GM12878 (cell line): ENCODE measurements at regions not wholly inside any gene's neighbourhood (a gene's known extent, or its start where the extent isn't known, plus 50 kb on each side); places are given as distances from the start of the nearest gene placed in this dataset.

Experiments
- ATAC-seq: fragments of 200-7000 bp; cut with Tn5 transposase; 3 replicates; pipeline ENCODE4 v1.9.1; 2020; ENCODE audit warnings: mild to moderate bottlenecking, moderate library complexity
- BruUV-seq: library from RNA; stranded (reverse); fragments of 400-500 nt; replicated peaks from 2 replicates; lab custom pipeline; 2021; lab: Mats Ljungman, UMichigan
- CTCF ChIA-PET: fragments of 300-600 bp; sonication (Branson Sonifier 250); formaldehyde crosslinking; extraction: SDS; loops from one replicate; lab custom pipeline; 2021; ENCODE audit warnings: inconsistent platforms; lab: Yijun Ruan, JAX
- POLR2A ChIA-PET: fragments of 350-600 bp; formaldehyde crosslinking; extraction: SDS; loops from one replicate; lab custom pipeline; 2021; ENCODE audit warnings: inconsistent platforms; lab: Charles Lee
- RAD21 ChIA-PET: fragments of 300-600 bp; sonication (Branson Sonifier 250); formaldehyde crosslinking; loops from one replicate; lab custom pipeline; 2023; ENCODE audit warnings: antibody characterized with exemption; ENCODE audit not compliant: unreplicated experiment; lab: Charles Lee
- SMC1A ChIA-PET: fragments of 300-600 bp; sonication (Branson Sonifier 250); formaldehyde crosslinking; loops from one replicate; lab custom pipeline; 2023; ENCODE audit not compliant: unreplicated experiment, uncharacterized antibody; lab: Charles Lee
- DNase-seq: peaks from one replicate; pipeline ENCODE4 v3.0.0-alpha.2; 2011; ENCODE audit warnings: low read depth, low spot score
- FAIRE-seq: peaks from 3 replicates; lab custom pipeline; 2011; peaks lifted over from hg19 to GRCh38; lab: Jason Lieb, UNC
- H2AFZ ChIP-seq: 2 replicates; pipeline ENCODE4 v1.6.0; 2011; ENCODE audit warnings: low read depth, low read length, control low read depth; ENCODE audit not compliant: control insufficient read depth
- H3K27ac ChIP-seq: 2 replicates; pipeline ENCODE4 v1.5.1; 2011; ENCODE audit warnings: control low read depth; ENCODE audit not compliant: control insufficient read depth, insufficient read depth
- H3K27me3 ChIP-seq, 2 experiments: replicated peaks in 1 of 2; 2 replicates each; pipeline versions ENCODE4 v1.6.0 to v1.6.1; 2011; ENCODE audit warnings: low read length in 1 of 2; ENCODE audit not compliant: control insufficient read depth in 2 of 2, insufficient read depth in 2 of 2
- H3K36me3 ChIP-seq, 2 experiments: 2 replicates each; pipeline ENCODE4 v1.5.1; 2011; ENCODE audit warnings: low read length in 1 of 2; ENCODE audit not compliant: control insufficient read depth in 2 of 2, insufficient read depth in 2 of 2
- H3K4me1 ChIP-seq: 2 replicates; pipeline ENCODE4 v1.6.1; 2011; ENCODE audit warnings: mild to moderate bottlenecking, low read length, moderate library complexity, mixed read lengths; ENCODE audit not compliant: control insufficient read depth, insufficient read depth
- H3K4me2 ChIP-seq: 2 replicates; pipeline ENCODE4 v1.6.0; 2011; ENCODE audit warnings: control low read depth; ENCODE audit not compliant: control insufficient read depth, insufficient read depth
- H3K4me3 ChIP-seq: fragments of 200-600 bp; sonication (generic); 2 replicates; pipeline ENCODE4 v1.5.1; 2016
- H3K79me2 ChIP-seq: 2 replicates; pipeline ENCODE4 v1.6.0; 2011; ENCODE audit warnings: low read length; ENCODE audit not compliant: control insufficient read depth, insufficient read depth
- H3K9ac ChIP-seq: 2 replicates; pipeline ENCODE4 v1.8.0; 2011; ENCODE audit warnings: low read length, control low read depth, mixed read lengths; ENCODE audit not compliant: control insufficient read depth, insufficient read depth
- H3K9me3 ChIP-seq: replicated peaks from 3 replicates; pipeline ENCODE4 v1.5.1; 2011; ENCODE audit warnings: mild to moderate bottlenecking, low read length; ENCODE audit not compliant: control insufficient read depth, insufficient read depth
- H4K20me1 ChIP-seq: 2 replicates; pipeline ENCODE4 v1.6.0; 2011; ENCODE audit not compliant: control insufficient read depth, insufficient read depth
- CHD4 ChIP-seq: fragments of 200-600 bp; sonication (generic); IDR thresholded peaks from 2 replicates; pipeline ENCODE4 v1.6.1; 2016; ENCODE audit warnings: mild to moderate bottlenecking
- IKZF1 ChIP-seq: fragments of 450-650 bp; conservative IDR thresholded peaks from 2 replicates; pipeline ENCODE4 v1.6.1; 2017; ENCODE audit warnings: antibody characterized with exemption, mild to moderate bottlenecking
- JUNB ChIP-seq: IDR thresholded peaks from 2 replicates; pipeline ENCODE4 v1.6.1; 2016; ENCODE audit warnings: antibody characterized with exemption, mild to moderate bottlenecking
- LARP7 ChIP-seq: fragments of 450-650 bp; IDR thresholded peaks from 2 replicates; pipeline ENCODE4 v1.6.1; 2017; ENCODE audit warnings: mild to moderate bottlenecking
- MTA2 ChIP-seq: fragments of 450-650 bp; IDR thresholded peaks from 2 replicates; pipeline ENCODE4 v1.6.1; 2016; ENCODE audit warnings: low read depth, mild to moderate bottlenecking, moderate library complexity
- NFIC ChIP-seq: IDR thresholded peaks from 2 replicates; pipeline ENCODE4 v1.6.1; 2012; ENCODE audit warnings: low read depth, mild to moderate bottlenecking, inconsistent platforms, low read length, moderate library complexity
- NFYB ChIP-seq: IDR thresholded peaks from 2 replicates; pipeline ENCODE4 v1.6.1; 2011; ENCODE audit warnings: low read depth, mild to moderate bottlenecking, low read length, improper control_type of control experiment, moderate library complexity; ENCODE audit not compliant: insufficient read depth
- NRF1 ChIP-seq: conservative IDR thresholded peaks from 2 replicates; pipeline ENCODE4 v1.6.1; 2011; ENCODE audit warnings: mild to moderate bottlenecking, low read depth, low read length, improper control_type of control experiment
- RAD21 ChIP-seq: IDR thresholded peaks from 2 replicates; pipeline ENCODE4 v1.6.1; 2011; ENCODE audit warnings: mild to moderate bottlenecking, low read depth, low read length, moderate library complexity; ENCODE audit not compliant: insufficient read depth
- SREBF2 ChIP-seq: IDR thresholded peaks from 2 replicates; pipeline ENCODE4 v1.6.1; 2012; ENCODE audit warnings: mild to moderate bottlenecking, low read length
- TBL1XR1 ChIP-seq: IDR thresholded peaks from 2 replicates; pipeline ENCODE4 v1.6.1; 2012; ENCODE audit warnings: low read depth, low read length, improper control_type of control experiment
- WGBS: methylation state at CpG from one replicate; pipeline ENCODE4 v1.1.6; 2016; ENCODE audit warnings: low lambda C conversion rate; ENCODE audit not compliant: insufficient replicate concordance, insufficient coverage; ENCODE audit errors: missing lambda C conversion rate; 5-methylcytosine and 5-hydroxymethylcytosine counted together
- in situ Hi-C: fragments of 300-500 bp; cut with MboI; formaldehyde crosslinking; loops from 9 replicates; pipeline ENCODE4 v1.14.3; 2018; ENCODE audit warnings: mixed read lengths
- intact Hi-C: fragments of 100-400 bp; cut with micrococcal nuclease; formaldehyde crosslinking; loops from one replicate; pipeline ENCODE4 v1.14.2; 2022; ENCODE audit not compliant: unreplicated experiment
- TF ChIP-seq, protein P1 (sequence below): fragments of 150-350 bp; IDR thresholded peaks from 2 replicates; pipeline ENCODE4 v1.6.1; 2016; ENCODE audit warnings: low read depth, low read length
- TF ChIP-seq, protein P2 (sequence below): IDR thresholded peaks from 2 replicates; pipeline ENCODE4 v1.6.1; 2012; ENCODE audit warnings: low read length, inconsistent platforms
- TF ChIP-seq, protein P3 (sequence below): fragments of 450-650 bp; IDR thresholded peaks from 2 replicates; pipeline ENCODE4 v1.6.1; 2016; ENCODE audit warnings: mild to moderate bottlenecking
- TF ChIP-seq, protein P4 (sequence below): IDR thresholded peaks from 2 replicates; pipeline ENCODE4 v1.6.1; 2011; ENCODE audit warnings: low read depth, mild to moderate bottlenecking, low read length, moderate library complexity, borderline replicate concordance; ENCODE audit errors: extremely low read depth
- TF ChIP-seq, protein P5 (sequence below): fragments of 450-650 bp; IDR thresholded peaks from 2 replicates; pipeline ENCODE4 v1.6.1; 2016; ENCODE audit warnings: mild to moderate bottlenecking, moderate library complexity, borderline replicate concordance

DNA sequence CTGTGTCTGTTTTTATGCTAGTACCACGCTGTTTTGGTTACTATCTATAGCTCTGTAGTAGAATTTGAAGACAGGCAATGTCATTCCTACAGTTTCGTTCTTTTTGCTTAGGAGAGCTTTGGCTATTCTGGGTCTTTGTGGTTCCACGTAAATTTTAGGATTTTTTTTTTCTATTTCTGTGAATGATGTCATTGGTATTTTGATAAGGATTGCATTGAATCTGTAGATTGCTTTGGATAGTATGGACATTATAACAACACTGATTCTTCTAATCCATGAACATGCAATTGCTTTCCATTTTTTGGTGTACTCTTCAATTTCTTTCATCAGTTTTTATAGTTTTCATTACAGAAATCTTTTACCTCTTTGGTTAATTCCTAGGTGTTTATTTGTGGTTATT, 345.2 kb downstream of the TMEM121 start:
- Histone ChIP-seq H2AFZ (no peak overlapping the region), H3K4me1 (no peaks in the 10 kb centered on the region), H3K79me2 (no peaks in the 10 kb centered on the region), H3K9me3 (no peaks in the 10 kb centered on the region), H3K27ac (no peak overlapping the region), H4K20me1 (no peaks in the 10 kb centered on the region), H3K9ac (no peak overlapping the region), H3K4me2 (no peak overlapping the region), H3K36me3 (no peaks in the 10 kb centered on the region), H3K27me3 (no peaks in the 10 kb centered on the region), H3K4me3 (no peak overlapping the region)
- BruUV-seq = no TSS peak
- RAD21 ChIA-PET = no interaction called here
- in situ Hi-C loops (loop anchor here (25.0 kb wide), 1 partner anchor 666 kb away; no protein-coding TSS in a partner anchor), intact Hi-C loops (no loop called here)
- ATAC-seq (no peak), FAIRE-seq (no peak), DNase-seq (no peak)
- SMC1A ChIA-PET = no interaction called here
- CTCF ChIA-PET = no interaction called here
- WGBS = no CpG with 5 or more reads among the region's 3 CpGs
- POLR2A ChIA-PET = no interaction called here
- no peak for TF ChIP-seq SREBF2
- TF ChIP-seq RAD21 = no peak
- TF ChIP-seq, protein P1, sequence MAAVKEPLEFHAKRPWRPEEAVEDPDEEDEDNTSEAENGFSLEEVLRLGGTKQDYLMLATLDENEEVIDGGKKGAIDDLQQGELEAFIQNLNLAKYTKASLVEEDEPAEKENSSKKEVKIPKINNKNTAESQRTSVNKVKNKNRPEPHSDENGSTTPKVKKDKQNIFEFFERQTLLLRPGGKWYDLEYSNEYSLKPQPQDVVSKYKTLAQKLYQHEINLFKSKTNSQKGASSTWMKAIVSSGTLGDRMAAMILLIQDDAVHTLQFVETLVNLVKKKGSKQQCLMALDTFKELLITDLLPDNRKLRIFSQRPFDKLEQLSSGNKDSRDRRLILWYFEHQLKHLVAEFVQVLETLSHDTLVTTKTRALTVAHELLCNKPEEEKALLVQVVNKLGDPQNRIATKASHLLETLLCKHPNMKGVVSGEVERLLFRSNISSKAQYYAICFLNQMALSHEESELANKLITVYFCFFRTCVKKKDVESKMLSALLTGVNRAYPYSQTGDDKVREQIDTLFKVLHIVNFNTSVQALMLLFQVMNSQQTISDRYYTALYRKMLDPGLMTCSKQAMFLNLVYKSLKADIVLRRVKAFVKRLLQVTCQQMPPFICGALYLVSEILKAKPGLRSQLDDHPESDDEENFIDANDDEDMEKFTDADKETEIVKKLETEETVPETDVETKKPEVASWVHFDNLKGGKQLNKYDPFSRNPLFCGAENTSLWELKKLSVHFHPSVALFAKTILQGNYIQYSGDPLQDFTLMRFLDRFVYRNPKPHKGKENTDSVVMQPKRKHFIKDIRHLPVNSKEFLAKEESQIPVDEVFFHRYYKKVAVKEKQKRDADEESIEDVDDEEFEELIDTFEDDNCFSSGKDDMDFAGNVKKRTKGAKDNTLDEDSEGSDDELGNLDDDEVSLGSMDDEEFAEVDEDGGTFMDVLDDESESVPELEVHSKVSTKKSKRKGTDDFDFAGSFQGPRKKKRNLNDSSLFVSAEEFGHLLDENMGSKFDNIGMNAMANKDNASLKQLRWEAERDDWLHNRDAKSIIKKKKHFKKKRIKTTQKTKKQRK = no peak
- TF ChIP-seq LARP7 = no peak
- no peak for TF ChIP-seq NRF1
- no peak for TF ChIP-seq IKZF1
- no peak for TF ChIP-seq NFYB
- TF ChIP-seq, protein P2, sequence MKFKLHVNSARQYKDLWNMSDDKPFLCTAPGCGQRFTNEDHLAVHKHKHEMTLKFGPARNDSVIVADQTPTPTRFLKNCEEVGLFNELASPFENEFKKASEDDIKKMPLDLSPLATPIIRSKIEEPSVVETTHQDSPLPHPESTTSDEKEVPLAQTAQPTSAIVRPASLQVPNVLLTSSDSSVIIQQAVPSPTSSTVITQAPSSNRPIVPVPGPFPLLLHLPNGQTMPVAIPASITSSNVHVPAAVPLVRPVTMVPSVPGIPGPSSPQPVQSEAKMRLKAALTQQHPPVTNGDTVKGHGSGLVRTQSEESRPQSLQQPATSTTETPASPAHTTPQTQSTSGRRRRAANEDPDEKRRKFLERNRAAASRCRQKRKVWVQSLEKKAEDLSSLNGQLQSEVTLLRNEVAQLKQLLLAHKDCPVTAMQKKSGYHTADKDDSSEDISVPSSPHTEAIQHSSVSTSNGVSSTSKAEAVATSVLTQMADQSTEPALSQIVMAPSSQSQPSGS = no peak
- TF ChIP-seq NFIC = no peak
- TF ChIP-seq JUNB = no peak
- TF ChIP-seq MTA2 = no peak
- TF ChIP-seq CHD4 = no peak
- TF ChIP-seq, protein P3, sequence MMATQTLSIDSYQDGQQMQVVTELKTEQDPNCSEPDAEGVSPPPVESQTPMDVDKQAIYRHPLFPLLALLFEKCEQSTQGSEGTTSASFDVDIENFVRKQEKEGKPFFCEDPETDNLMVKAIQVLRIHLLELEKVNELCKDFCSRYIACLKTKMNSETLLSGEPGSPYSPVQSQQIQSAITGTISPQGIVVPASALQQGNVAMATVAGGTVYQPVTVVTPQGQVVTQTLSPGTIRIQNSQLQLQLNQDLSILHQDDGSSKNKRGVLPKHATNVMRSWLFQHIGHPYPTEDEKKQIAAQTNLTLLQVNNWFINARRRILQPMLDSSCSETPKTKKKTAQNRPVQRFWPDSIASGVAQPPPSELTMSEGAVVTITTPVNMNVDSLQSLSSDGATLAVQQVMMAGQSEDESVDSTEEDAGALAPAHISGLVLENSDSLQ = no peak
- TF ChIP-seq, protein P4, sequence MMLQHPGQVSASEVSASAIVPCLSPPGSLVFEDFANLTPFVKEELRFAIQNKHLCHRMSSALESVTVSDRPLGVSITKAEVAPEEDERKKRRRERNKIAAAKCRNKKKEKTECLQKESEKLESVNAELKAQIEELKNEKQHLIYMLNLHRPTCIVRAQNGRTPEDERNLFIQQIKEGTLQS = no peak
- TF ChIP-seq, protein P5, sequence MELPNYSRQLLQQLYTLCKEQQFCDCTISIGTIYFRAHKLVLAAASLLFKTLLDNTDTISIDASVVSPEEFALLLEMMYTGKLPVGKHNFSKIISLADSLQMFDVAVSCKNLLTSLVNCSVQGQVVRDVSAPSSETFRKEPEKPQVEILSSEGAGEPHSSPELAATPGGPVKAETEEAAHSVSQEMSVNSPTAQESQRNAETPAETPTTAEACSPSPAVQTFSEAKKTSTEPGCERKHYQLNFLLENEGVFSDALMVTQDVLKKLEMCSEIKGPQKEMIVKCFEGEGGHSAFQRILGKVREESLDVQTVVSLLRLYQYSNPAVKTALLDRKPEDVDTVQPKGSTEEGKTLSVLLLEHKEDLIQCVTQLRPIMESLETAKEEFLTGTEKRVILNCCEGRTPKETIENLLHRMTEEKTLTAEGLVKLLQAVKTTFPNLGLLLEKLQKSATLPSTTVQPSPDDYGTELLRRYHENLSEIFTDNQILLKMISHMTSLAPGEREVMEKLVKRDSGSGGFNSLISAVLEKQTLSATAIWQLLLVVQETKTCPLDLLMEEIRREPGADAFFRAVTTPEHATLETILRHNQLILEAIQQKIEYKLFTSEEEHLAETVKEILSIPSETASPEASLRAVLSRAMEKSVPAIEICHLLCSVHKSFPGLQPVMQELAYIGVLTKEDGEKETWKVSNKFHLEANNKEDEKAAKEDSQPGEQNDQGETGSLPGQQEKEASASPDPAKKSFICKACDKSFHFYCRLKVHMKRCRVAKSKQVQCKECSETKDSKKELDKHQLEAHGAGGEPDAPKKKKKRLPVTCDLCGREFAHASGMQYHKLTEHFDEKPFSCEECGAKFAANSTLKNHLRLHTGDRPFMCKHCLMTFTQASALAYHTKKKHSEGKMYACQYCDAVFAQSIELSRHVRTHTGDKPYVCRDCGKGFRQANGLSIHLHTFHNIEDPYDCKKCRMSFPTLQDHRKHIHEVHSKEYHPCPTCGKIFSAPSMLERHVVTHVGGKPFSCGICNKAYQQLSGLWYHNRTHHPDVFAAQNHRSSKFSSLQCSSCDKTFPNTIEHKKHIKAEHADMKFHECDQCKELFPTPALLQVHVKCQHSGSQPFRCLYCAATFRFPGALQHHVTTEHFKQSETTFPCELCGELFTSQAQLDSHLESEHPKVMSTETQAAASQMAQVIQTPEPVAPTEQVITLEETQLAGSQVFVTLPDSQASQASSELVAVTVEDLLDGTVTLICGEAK = no peak
- no peak for TF ChIP-seq TBL1XR1
